ENCODE measurements at regions not wholly inside any gene's neighbourhood (a gene's known extent, or its start where the extent isn't known, plus 50 kb on each side); places are given as distances from the start of the nearest gene placed in this dataset.
"Not testable (repeated sequence)": the region's sequence is repeated elsewhere in the genome, so short reads cannot be mapped to it uniquely, and the experiment has no call there.

GRCh38 chr16:55016515-55016914 is 85.8 kb downstream of the IRX5 start:
- ATAC-seq, result no peak

- ATAC-seq, result no peak
Observed at GRCh38 chr16:55017321-55017720, 86.7 kb downstream of the IRX5 start.

GRCh38 chr16:55018881-55019280 is 88.2 kb downstream of the IRX5 start:
- ATAC-seq, result no peak

DNA sequence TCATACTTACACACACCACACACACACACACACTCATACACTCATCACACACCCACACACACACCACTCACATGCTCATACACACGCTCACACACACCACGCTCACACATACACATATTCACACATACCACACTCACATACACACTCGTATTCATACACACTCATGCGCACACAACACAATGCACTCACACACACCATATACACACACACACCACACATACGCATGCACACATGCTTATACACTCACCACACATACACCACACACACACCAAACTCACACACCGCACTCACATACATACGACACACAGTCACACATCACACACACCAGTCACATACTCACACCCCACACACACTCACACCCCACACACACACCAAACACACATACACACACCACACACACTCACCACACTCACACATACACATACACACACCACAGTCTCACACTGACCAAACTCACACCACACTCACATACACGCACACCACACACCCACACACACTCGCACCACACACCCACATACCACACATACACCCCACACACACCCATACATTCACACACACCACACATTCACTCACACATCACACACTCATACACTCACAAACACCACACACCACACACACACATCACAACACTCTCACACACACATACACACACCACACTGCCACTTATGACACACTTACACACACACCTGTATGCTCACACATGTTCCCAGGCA is 88.9 kb downstream of the IRX5 start:
- no peak for ATAC-seq

DNA sequence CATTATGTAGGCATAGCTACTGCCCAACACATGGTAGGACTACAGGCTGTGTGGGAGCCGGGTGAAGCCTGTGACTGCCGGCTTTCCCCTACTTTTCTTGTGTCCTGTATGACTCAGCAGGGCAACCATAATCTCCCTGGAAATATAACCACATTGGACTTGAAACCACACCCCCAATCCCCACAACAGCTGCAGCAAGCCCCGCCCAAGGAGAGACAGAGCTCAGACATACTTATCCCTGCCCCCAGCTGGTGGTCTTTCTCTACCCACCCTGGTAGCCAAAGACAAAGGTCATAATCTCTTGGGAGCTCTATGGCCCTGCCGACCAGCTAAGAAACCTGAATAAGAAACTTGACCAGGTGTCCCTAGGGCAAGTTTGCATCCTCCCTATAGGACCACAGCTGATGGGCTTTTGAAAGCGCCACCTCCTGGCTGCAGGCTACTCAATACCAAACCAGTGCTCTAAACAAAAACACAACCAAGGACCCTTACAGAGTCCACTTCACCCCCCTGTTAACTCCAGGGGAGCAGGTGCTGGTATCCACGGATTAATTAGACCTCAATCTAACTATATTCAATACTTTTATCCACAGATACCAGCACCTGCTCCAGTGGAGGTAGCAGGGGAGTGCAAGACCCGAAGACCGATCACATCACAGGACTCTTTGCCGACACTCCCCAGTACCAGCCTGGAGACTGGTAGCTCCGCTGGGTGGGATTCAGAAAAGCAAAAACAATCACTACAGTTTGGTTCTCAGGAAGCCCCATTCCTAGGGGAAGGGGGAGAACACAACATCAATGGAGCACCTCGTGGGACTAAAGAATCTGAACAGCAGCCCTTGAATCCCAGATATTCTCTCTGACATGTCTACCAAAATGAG is 91.2 kb downstream of the IRX5 start:
- ATAC-seq, result peak; percentile 49

DNA sequence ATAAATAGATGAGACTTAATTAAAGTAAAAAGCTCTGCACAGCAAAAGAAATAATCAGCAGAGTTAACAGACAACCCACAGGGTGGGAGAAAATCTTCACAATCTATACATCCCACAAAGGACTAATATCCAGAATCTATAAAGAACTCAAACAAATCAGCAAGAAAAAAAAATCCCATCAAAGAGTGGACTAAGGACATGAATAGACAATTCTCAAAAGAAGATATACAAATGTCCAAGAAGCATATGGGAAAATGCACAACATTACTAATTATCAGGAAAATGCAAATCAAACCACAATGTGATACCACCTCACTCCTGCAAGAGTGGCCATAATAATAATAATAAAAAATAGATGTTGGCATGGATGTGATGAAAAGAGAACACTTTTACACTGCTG is 96.6 kb downstream of the IRX5 start:
- ATAC-seq, result not testable (repeated sequence)

DNA sequence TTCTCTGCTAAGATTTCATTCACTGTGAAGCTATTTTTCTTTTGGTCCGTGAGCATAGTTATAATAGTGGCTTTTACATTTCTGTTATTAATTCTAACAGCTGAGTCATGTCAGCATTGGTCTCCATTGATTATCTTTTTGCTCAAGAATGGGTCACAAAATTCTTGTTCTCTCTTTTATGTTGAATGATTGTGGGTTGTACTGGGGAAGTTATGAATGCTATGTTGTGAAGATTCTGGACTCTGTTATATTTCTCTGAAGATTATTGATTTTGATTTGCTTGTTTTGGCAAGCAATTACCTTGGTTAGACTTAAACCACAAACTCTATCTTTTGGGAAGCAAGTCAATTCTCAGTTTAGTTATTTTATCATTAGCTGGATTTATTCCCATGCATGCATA is 98.8 kb downstream of the IRX5 start:
- no peak for ATAC-seq

DNA sequence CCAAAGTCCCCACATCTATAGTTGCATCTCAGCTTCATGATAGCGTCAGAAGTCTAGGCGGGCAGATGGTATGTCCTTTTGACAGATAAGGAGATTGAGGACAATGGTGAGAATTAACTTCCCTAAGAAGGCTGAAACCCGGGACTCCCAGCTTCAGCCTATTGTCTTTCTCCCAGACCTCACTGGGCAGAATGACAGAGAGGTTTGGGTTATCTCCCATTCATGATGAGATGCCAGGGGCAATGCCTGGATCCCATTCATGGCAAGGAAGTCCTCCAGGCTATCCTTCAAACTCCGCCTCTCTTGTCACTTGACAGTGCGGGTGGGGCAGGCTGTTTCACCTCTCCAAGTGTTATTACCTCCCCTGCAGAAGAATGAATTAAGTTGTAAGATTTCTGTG is 100.3 kb downstream of the IRX5 start:
- no peak for ATAC-seq

DNA sequence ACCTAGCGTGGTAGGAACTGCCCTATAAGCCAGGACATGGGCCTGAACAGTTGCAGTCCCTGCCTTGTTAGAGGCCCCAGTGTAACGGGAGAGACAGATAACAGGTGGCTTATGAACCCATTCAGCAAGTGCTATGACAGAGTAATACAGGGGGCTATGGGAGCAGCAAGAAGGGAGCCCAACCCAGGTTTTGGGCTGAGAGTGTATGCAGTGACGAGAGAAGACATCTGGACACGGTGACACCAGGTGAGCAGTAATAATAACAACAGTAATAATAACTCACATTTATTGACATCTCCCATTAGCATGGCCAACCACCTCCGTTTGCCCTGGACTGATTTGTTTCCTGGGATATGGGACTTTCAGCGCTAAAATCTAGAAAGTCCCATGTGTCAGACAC is 100.8 kb downstream of the IRX5 start:
- no peak for ATAC-seq

DNA sequence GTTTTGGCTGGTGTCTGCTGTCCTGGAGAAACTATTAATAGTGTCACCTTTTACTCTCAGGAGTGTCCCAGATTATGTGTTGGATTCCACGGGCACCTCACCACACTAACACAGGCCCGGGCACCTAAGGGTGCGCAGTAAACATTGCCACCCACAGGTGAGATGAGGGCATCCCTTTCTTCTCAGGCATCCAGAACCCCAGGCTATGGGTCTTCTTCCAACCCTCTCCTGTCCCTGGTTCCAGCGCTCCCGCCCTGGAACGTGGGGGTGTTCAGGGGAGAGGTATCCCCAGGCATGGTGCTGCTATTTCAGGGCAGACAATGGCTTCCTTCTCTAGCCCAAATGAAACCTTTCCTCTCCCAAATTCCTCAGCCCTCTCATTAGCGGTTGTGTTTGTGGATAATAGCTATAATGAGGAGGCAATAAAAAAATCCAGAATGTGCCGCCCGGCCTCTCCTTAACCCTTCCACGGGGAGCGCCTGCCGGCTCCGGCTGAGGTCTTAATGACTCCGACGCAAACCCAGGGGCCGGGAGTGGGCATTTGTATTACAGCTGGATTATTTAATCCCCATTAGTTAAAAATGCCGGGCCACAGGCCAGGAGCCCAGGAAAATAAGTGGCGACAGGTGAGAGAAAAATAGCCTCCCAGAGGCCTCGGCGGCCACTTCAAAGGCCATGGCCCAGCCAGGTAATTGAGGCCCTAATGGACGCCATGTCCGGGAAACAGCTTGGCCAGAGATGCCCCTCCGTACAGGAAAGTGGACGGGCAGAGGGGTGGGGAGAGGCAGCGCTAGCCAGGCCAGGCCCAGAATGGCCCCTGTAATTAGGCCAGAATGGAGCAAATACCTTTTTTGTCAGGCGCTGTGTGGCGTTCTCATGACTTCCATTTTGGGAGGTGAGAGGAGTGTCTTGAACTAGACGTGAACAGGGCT is 102.8 kb downstream of the IRX5 start:
- ATAC-seq, result no peak

GRCh38 chr16:55035029-55035428 is 104.4 kb downstream of the IRX5 start:
- ATAC-seq, result no peak

DNA sequence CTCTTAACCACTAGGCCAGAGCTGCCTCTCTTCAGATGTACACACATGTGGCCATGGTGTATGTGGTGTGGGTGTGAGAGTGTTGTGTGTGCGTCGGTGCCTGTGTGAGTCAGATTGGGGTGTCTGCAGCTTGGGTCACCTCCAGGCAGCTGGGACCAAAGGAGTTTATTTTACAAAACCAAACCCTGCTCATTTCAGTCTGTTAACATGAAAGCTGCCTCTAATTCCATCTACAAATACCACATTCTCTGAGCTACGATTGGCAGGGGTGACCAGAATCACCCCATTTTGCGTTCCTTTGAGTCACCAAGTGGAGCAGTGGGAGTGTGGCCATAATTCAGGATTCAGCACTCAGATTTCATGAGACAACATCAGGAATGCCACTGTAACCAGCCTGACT is 105.3 kb downstream of the IRX5 start:
- ATAC-seq, result no peak

GRCh38 chr16:55036371-55036821 is 105.7 kb downstream of the IRX5 start:
- ATAC-seq, result no peak

DNA sequence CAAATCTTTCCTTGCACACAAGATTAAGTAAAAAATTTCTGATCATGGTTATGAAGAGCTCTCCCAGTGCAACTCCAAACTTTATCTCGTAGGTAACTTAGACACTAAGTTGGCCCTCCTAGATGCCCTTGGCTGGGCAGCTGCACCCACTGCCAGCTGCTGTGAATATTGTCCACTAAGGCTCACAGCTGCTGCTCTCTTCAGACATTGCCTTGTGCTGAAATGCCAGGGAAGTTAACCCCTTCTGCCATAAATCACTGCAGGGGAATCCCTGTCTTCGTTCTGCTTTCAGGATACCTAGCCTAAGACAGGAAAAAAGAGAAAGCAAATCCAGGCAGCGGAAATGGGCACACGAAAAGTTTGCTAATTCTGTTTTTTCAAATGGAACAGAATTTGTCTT is 106.4 kb downstream of the IRX5 start:
- no peak for ATAC-seq

DNA sequence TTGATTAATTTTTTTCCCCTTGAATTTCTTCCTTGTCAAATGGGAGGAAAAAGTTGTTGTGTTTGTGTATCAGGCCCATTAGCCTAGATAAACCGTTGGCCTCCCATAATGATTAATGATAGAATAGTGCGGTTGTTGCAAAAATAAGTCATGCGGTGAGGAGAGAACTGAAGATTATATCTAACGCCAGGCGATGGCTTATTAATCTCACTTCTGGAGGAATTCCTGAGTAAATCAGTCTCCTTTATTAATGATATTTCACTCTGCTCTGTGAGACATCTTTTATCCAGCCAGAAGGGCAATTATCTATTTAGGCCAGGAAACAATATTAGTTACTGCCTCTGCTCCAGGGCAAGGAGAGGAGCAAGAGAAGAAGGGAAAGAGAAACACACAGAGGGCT is 107.3 kb downstream of the IRX5 start:
- ATAC-seq, result no peak

- ATAC-seq, result no peak
Observed at GRCh38 chr16:55039042-55039441, 108.4 kb downstream of the IRX5 start.

DNA sequence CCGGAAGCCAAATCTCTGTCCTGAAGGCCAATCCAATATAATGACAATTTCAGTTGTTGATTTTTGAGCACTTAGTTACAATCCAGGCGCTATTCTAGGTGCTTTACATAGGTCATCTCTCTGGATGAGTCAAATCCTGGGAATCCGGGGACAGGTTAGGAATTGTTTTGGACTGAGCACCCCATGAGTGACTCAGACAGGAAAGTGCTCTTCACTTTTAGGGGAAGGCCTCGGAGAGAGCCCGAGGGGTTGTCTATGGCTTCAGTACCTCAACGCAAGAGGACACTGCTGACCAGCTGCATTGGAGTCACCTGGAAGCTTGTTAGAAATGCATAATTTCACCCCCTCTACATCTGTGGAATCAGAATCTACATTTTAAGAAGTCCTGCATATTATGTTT is 108.8 kb downstream of the IRX5 start:
- no peak for ATAC-seq

DNA sequence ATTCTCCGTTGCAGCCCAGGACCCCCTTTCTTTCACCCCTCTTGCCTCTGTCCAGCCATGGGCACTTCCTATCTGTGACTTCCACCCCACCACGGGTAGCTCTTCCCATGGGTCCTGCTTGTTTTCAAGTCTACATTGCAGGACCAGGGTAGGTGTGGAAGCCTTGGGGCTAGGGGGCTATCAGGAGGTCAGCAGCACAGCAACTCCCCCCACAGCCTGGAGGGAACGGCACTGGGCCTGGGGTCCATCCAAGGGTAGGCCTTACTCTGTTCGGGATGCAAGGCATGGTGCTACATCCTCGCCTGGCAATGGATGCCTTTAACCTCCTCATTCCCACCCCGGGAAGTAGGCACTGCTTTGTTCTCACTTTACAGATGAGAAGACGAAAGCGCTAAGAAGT is 109.3 kb downstream of the IRX5 start:
- ATAC-seq, result no peak

- ATAC-seq, result no peak
Observed at GRCh38 chr16:55040366-55041086, 109.9 kb downstream of the IRX5 start.

- no peak for ATAC-seq
Observed at GRCh38 chr16:55041540-55042234, 111.0 kb downstream of the IRX5 start.

Measured in esophagus mucosa (tissue), 1 donor.